Fibroblast of skin of left biceps (primary cell): ENCODE measurements at regions not wholly inside any gene's neighbourhood (a gene's known extent, or its start where the extent isn't known, plus 50 kb on each side); places are given as distances from the start of the nearest gene placed in this dataset.

ENCODE experiments used
- DNase-seq, 2 experiments: peaks; one replicate each; pipeline ENCODE4 v3.0.0-alpha.2; 2013; ENCODE audit warnings: low read depth in 2 of 2

- DNase-seq = no peak
Observed at GRCh38 chr6:114558153-114558552, 215.3 kb upstream of the HS3ST5 start.

GRCh38 chr6:114556846-114557488, 214.1 kb upstream of the HS3ST5 start:
- DNase-seq = no peak

GRCh38 chr6:114550316-114550715, 207.5 kb upstream of the HS3ST5 start:
- DNase-seq = no peak

- DNase-seq = no peak
Observed at GRCh38 chr6:114543696-114544095, 200.9 kb upstream of the HS3ST5 start.

GRCh38 chr6:114541794-114542193, 199.0 kb upstream of the HS3ST5 start:
- no peak for DNase-seq

GRCh38 chr6:114537977-114538376, 195.2 kb upstream of the HS3ST5 start:
- no peak for DNase-seq

- no peak for DNase-seq
Observed at GRCh38 chr6:114534813-114535212, 192.0 kb upstream of the HS3ST5 start.

GRCh38 chr6:114524081-114524480, 181.3 kb upstream of the HS3ST5 start:
- no peak for DNase-seq

- DNase-seq = no peak
Observed at GRCh38 chr6:114523508-114523907, 180.7 kb upstream of the HS3ST5 start.

GRCh38 chr6:114521926-114522325, 179.1 kb upstream of the HS3ST5 start:
- no peak for DNase-seq

GRCh38 chr6:114520976-114521375, 178.2 kb upstream of the HS3ST5 start:
- DNase-seq = no peak

- DNase-seq = no peak
Observed at GRCh38 chr6:114514170-114514569, 171.3 kb upstream of the HS3ST5 start.

GRCh38 chr6:114471450-114471849, 128.6 kb upstream of the HS3ST5 start:
- DNase-seq = no peak

- no peak for DNase-seq
Observed at GRCh38 chr6:114467931-114468330, 125.1 kb upstream of the HS3ST5 start.

- DNase-seq = no peak
Observed at GRCh38 chr6:114465511-114465910, 122.7 kb upstream of the HS3ST5 start.

GRCh38 chr6:114453737-114454276, 111.0 kb upstream of the HS3ST5 start:
- no peak for DNase-seq

- DNase-seq = no peak
Observed at GRCh38 chr6:114452785-114453401, 110.1 kb upstream of the HS3ST5 start.

GRCh38 chr6:114450631-114451030, 107.8 kb upstream of the HS3ST5 start:
- no peak for DNase-seq

- no peak for DNase-seq
Observed at GRCh38 chr6:114449659-114450058, 106.8 kb upstream of the HS3ST5 start.

GRCh38 chr6:114446342-114446741, 103.5 kb upstream of the HS3ST5 start:
- DNase-seq = no peak

GRCh38 chr6:114445846-114446245, 103.0 kb upstream of the HS3ST5 start:
- no peak for DNase-seq

GRCh38 chr6:114439411-114439810, 96.6 kb upstream of the HS3ST5 start:
- no peak for DNase-seq

- no peak for DNase-seq
Observed at GRCh38 chr6:114437235-114437634, 94.4 kb upstream of the HS3ST5 start.

GRCh38 chr6:114436691-114437090, 93.9 kb upstream of the HS3ST5 start:
- no peak for DNase-seq
